ENCODE measurements at regions not wholly inside any gene's neighbourhood (a gene's known extent, or its start where the extent isn't known, plus 50 kb on each side); places are given as distances from the start of the nearest gene placed in this dataset.

DNA sequence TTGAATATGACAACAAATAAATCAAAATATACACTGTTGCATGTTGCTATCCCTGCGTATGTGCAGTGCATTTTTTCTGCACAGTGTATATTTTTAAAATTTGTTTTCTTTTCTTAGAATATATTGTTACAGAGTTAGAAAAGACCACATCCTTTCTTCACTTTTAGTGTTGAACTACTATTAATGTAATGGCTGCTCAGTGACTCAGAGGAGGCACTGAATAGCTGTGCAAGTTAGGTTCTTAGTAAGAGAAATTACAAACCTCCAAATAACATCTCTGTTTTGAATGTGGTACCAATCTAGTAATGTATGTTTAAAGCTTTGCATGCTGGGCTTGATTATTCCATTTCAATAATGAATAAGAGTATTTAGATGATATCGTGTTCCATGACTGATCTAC, 208.9 kb upstream of the PRR16 start:
- TF ChIP-seq, protein P1, sequence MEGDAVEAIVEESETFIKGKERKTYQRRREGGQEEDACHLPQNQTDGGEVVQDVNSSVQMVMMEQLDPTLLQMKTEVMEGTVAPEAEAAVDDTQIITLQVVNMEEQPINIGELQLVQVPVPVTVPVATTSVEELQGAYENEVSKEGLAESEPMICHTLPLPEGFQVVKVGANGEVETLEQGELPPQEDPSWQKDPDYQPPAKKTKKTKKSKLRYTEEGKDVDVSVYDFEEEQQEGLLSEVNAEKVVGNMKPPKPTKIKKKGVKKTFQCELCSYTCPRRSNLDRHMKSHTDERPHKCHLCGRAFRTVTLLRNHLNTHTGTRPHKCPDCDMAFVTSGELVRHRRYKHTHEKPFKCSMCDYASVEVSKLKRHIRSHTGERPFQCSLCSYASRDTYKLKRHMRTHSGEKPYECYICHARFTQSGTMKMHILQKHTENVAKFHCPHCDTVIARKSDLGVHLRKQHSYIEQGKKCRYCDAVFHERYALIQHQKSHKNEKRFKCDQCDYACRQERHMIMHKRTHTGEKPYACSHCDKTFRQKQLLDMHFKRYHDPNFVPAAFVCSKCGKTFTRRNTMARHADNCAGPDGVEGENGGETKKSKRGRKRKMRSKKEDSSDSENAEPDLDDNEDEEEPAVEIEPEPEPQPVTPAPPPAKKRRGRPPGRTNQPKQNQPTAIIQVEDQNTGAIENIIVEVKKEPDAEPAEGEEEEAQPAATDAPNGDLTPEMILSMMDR (IDR thresholded peaks at IDR 0.05; ENCODE audit: low read depth, low read length), result no peak
- DNase-seq (ENCODE audit: low read depth in 2 of 2), result peak in 1 of 2 donors; percentile 3
- no peak overlapping the region for H3K4me3 ChIP-seq (replicated peaks in 1 of 2; ENCODE audit: low read depth in 2 of 2, low read length in 2 of 2)

DNA sequence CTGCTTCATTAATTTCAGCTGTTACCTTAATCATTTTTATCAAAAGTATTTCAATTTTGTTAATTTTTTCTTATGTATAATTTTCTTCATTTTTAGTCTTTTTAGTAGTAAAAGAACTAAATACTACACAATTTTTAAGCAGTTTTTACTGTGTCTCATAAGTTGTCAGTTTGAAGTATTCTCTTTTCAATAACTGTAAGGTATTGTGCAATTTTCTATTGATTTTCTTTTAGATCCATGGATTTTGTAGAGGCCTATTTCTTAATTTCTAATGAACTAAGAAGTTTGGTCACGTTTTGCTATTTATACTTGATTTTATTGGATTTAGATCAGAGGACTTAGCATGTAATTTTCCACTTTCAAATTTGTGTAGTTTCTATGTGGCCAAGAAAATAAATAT, 207.7 kb upstream of the PRR16 start:
- no peak for DNase-seq (ENCODE audit: low read depth in 2 of 2)
- TF ChIP-seq, protein P1 (IDR thresholded peaks at IDR 0.05; ENCODE audit: low read depth, low read length), result no peak
- H3K4me3 ChIP-seq (replicated peaks in 1 of 2; ENCODE audit: low read depth in 2 of 2, low read length in 2 of 2), result no peak overlapping the region

- no peak for DNase-seq (ENCODE audit: low read depth in 2 of 2)
- no peak overlapping the region for H3K4me3 ChIP-seq (replicated peaks in 1 of 2; ENCODE audit: low read depth in 2 of 2, low read length in 2 of 2)
These were observed 206.6 kb upstream of the PRR16 start for GRCh38 chr5:120257358-120257971.

GRCh38 chr5:120258123-120258522, 206.0 kb upstream of the PRR16 start:
- TF ChIP-seq, protein P1 (IDR thresholded peaks at IDR 0.05; ENCODE audit: low read depth, low read length), result no peak
- peak; percentile 28 to 75 for DNase-seq (ENCODE audit: low read depth in 2 of 2)
- H3K4me3 ChIP-seq (replicated peaks in 1 of 2; ENCODE audit: low read depth in 2 of 2, low read length in 2 of 2), result no peak overlapping the region

More at GRCh38 chr5:120257358-120257971, 206.6 kb upstream of the PRR16 start:
- TF ChIP-seq, protein P1 (IDR thresholded peaks at IDR 0.05; ENCODE audit: low read depth, low read length), result no peak

DNA sequence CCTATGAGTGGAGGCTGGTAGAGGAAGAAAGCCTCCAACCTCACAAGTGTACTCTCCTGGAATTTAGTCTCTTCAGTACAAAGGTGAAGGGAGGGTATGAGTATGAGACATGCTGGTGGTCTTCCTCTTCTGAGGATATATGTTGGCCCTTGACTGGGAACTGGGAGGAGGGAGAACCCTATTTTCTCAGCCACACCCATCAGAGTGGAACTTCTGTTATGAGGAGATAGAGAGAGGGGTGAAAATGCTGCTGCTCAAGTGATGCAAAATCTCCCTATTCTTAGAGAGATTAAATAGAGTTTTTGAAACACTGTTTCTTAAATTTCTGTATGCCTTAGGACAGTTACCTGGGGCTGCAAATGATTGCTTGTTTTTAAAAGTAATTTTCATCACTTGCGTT, 203.4 kb upstream of the PRR16 start:
- no peak for DNase-seq (ENCODE audit: low read depth in 2 of 2)
- TF ChIP-seq, protein P1 (IDR thresholded peaks at IDR 0.05; ENCODE audit: low read depth, low read length), result no peak
- H3K4me3 ChIP-seq (replicated peaks in 1 of 2; ENCODE audit: low read depth in 2 of 2, low read length in 2 of 2), result no peak overlapping the region

DNA sequence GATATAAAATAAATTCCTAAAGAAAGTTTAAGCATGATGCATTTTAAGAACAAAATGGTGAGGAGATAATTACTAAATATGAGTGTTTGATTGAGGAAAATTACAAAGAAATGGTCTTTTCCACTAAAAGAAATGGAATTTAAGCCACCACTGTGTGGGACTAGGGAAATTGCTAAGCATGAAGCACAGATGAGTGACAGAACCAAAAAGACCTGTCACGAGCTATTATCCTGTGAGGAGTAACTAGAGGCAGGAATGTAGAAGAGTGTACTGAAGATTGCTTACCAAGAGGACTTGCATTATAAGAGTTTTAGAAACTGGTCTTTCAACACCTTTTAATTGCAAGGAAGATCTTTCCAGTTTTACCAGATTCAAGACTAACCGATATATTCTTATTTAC, 193.6 kb upstream of the PRR16 start:
- DNase-seq (ENCODE audit: low read depth in 2 of 2), result no peak
- TF ChIP-seq, protein P1 (IDR thresholded peaks at IDR 0.05; ENCODE audit: low read depth, low read length), result no peak
- no peak overlapping the region for H3K4me3 ChIP-seq (replicated peaks in 1 of 2; ENCODE audit: low read depth in 2 of 2, low read length in 2 of 2)

GRCh38 chr5:120293796-120294195, 170.3 kb upstream of the PRR16 start:
- no peak overlapping the region for H3K4me3 ChIP-seq (replicated peaks in 1 of 2; ENCODE audit: low read depth in 2 of 2, low read length in 2 of 2)
- TF ChIP-seq, protein P1 (IDR thresholded peaks at IDR 0.05; ENCODE audit: low read depth, low read length), result no peak
- DNase-seq (ENCODE audit: low read depth in 2 of 2), result peak; percentile 67 to 88

Data from cardiac fibroblast (primary cell).